ENCODE measurements at regions not wholly inside any gene's neighbourhood (a gene's known extent, or its start where the extent isn't known, plus 50 kb on each side); places are given as distances from the start of the nearest gene placed in this dataset.
"Not testable (repeated sequence)": the region's sequence is repeated elsewhere in the genome, so short reads cannot be mapped to it uniquely, and the experiment has no call there.

DNA sequence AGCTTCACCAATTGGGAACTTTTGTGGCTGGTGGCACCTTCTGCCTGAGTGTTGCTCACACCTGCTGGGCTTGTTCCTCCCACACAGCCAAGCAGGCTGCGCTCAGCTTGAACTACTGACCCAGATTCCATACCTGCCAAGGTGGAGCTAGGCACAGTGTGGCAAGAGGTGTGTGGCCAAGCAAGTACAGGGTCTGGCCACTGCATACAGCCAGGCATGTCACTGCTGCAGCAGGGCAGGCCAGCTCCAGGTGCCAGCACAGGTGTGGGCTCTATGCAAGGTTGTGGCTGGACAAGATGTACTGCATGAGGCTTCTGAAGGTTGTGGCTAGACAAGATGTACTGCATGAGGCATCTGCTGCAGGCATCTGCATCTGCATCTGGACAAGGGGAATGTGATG is 1254.8 kb downstream of the AMY1C start:
- DNase-seq: no peak

GRCh38 chr1:105005594-105006195 is 1256.0 kb downstream of the AMY1C start:
- DNase-seq: no peak

DNA sequence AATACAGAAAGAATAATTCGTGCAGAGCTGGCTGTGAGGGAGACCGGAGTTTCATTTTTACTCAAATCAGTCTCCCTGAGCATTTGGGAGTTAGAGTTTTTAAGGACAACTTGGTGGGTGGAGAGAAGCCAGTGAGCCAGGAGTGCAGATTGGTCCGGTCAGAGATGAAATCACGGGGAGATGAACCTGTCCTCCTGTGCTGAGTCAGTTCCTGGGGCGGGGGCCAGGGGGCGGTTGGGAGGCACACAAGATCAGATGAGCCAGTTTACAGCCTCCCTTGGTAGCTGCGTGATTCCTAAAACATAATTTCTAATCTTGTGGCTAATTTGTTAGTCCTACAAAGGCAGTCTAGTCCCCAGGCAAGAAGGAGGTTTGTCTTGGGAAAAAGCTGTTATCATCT is 1267.9 kb downstream of the AMY1C start:
- DNase-seq: no peak

GRCh38 chr1:105023719-105024118 is 1274.0 kb downstream of the AMY1C start:
- no peak for DNase-seq

- no peak for DNase-seq
Observed at GRCh38 chr1:105027838-105028471, 1278.3 kb downstream of the AMY1C start.

GRCh38 chr1:105072446-105072845 is 1322.7 kb downstream of the AMY1C start:
- no peak for DNase-seq

DNA sequence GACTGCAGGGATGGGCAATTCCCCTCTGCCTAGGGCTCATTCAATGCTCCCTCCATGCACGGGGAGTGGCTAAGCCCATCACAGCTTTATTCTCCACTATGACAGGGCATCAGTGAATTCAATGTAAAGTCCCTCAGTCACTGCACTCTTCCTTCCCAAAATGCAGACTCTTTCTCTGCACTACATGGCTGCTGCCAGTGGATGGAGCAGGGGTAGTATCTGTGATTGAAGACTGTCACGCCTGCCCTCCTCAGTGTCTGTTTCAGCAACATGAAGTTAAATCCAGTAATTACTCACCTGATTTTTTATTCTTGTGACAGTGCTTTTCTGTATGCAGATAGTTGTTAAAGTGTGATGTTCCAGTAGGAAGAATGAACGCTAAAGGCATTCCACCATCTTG is 1323.2 kb downstream of the AMY1C start:
- DNase-seq: no peak

DNA sequence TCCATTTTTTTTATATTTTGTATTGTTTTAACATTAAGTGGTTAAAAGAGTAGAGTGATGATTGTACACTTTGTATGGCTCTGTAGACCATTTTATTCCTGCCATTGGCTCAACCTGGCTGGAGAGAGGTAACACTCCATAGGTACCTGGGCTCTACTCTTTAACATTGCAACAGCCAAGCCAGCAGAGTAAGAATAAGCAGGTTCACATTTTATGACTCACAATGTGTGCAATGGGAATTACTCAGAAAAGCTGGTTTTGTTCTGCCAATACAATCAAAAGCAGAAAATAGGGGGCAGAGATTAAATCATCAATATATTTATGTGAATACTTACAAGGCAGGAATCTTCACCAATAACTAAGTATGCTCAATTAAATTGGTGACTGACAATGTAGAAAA is 1324.0 kb downstream of the AMY1C start:
- no peak for DNase-seq

GRCh38 chr1:105083611-105084010 is 1333.9 kb downstream of the AMY1C start:
- no peak for DNase-seq

DNA sequence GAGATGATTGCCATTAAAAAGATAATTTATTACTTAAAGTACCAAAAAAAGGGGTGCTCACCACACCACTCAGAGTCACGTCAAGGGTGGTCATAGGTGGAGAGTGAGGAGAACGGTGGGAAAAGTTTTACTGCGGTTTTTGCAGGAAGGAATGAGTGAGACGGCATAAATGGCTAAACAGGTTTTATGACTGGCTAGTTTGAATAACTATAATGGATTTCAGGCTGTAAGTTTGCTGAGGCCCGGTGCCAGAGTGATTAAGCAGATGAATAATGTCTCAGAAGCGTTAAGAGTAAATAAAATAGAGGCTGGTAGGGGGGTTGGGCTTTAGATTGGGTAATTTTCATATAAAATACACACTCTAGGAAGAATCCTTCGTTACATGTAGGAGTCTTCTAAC is 1337.8 kb downstream of the AMY1C start:
- peak; percentile 52 for DNase-seq

DNA sequence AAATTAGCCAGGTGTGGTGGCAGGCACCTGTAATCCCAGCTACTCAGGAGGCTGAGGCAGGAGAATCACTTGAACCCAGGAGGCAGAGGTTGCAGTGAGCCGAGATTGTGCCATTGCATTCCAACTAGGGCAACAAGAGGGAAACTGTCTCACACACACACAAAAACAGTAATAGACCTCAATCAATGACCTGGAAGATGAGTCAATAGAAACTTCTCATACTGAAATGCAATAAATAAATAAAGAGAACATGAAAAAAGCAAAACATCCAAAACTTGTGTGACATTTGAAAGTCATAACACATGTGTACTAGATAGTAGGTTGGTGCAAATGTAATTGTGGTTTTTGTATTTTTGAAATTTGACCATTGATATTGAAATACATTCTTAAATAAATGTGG is 1338.5 kb downstream of the AMY1C start:
- no peak for DNase-seq

DNA sequence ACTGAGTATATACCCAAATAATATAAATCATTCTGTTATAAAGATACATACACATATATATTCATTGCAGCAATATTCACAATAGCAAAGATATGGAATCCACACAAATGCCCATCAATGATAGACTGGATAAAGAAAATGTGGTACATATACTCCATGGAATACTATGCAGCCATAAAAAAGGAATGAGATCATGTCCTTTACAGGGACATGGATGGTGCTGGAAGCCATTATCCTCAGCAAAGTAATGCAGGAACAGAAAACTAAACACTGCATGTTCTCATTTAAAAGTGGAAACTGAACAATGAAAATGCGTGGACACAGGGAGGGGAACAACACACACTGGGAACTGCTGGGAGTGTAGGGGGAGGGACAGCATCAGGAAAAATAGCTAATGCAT is 1344.2 kb downstream of the AMY1C start:
- DNase-seq: not testable (repeated sequence)

DNA sequence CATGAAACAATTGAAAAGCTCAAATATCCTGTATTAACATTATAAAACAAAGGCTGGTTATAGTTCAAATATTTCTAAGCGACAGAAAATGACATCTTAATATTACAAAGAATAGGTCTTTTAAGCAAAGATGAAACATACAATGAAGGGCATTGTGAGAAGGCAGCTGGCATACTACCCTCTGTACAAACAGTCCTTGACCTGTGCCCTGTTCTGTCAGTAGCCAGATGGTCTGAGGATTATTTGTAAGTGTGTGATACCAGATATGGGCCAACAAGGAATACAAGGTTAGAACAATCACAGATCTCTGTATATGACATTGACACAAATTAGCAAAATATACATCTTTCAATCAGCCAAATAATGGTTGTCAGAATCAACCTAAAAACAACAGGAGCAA is 1350.4 kb downstream of the AMY1C start:
- DNase-seq: no peak

- no peak for DNase-seq
Observed at GRCh38 chr1:105101261-105101660, 1351.6 kb downstream of the AMY1C start.

DNA sequence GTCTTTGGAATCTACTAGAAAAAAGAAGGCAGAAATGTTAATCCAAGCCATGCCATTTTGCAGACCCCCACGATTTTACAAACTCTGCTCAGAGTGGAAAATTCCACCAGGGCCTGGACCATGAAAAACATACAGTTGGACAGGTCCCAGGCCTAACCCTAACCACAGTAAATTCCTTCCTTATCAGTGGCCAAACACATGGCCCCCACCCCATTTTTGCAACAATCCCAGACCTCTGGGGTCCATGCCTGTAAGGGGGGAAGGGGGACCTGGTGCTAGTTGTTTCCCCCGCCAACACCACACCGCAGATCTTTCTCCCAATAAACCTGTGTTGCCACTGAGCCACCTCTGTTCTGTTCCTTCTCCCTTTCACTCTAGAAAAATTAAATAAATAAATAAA is 1352.7 kb downstream of the AMY1C start:
- no peak for DNase-seq

DNA sequence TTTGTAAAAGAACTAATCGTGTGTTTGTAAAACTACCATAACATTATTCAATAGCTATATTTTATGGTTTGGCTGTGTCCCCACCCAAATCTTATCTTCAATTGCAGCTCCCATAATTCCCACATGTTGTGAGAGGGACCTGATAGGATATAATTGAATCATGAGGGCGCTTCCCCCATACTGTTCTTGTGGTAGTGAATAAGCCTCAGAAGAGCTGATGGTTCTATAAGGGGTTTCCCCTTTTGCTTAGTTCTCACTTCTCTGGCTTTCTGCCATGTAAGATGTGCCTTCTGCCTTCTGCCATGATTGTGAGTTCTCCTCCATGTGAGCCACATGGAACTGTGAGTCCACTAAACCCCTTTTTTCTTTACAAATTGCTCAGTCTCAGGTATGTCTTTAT is 1372.3 kb downstream of the AMY1C start:
- no peak for DNase-seq

DNA sequence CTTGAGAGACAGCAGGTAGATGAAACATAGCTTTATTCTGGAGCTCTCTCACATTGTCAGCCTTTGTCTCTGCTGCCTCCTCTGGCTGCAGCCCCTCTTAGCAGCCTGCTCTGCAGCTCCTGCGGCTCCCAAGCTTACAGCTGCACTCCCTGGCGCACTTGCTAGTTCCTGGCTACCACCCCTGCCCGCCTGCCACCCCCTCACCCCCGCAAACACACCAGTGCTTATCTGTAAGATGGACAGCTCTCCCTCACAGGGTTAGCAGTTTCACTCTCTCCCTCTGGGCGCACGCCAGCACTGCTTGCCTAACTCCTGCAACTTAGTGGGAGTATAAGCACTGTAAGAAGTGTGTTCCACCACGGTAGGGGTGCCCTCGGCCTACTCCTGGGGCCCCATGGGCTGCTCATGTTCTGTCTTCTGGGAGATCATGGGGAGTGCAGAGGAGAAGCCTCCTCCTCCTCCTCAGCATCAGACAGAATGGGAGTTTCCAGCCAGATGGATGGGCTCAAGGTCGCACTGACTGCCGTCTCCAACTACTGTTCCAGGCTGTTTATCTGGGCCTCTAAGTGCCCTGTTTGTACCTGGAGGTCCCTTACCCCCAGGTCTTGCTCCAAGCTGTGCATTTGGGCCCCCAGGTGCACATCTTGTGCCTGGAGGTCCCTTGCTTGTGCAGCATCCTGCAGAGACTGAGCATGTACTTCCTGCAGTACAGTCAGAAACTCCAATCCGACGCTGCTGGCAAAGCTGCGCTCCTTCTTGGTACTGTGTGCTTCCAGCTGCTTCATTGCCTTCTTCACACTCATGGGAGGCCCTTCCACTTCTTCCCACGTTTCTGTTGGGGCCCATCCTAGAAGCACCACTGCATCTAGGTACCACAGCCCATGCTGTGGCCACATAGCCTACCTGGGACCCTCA is 1388.1 kb downstream of the AMY1C start:
- peak; percentile 10 for DNase-seq

DNA sequence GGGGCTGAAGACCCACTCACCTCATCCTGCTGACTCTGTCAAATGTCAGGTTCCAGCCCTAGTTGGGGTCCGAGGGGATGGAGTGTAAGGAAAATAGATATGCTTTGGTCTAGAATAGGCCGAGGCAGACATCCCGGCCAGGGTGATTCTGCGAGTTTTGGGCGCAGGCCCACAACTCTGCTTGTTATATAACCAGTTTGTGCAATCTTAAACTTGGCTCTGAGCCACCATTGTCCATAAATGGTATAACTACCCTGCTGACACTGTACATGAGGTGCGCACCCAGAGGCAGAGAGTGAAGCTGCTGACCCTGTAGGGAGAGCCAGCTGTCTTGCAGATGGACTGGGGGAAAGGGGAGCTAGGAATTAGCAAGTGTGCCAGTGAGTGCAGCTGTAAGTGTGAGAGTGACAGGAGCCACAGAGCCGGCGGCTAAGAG is 1388.8 kb downstream of the AMY1C start:
- DNase-seq: no peak

DNA sequence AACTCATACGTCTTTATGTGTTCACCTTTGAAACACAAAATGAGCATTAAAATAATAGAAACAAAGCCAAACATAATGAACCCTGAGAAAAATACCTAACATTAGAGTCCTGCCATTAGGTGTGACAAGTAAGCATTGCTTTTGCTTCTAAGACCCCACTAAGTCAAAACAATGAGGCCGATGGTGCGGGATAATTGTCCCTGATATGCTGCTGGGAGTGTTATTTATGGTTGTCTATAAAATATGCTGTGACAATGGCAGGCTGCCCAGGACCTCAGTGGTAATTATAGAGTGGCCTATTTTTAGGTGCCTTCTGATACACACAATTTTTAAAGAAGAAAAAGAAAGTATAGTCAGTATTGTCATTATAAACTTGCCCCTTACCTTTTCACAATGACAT is 1423.1 kb downstream of the AMY1C start:
- DNase-seq: no peak

DNA sequence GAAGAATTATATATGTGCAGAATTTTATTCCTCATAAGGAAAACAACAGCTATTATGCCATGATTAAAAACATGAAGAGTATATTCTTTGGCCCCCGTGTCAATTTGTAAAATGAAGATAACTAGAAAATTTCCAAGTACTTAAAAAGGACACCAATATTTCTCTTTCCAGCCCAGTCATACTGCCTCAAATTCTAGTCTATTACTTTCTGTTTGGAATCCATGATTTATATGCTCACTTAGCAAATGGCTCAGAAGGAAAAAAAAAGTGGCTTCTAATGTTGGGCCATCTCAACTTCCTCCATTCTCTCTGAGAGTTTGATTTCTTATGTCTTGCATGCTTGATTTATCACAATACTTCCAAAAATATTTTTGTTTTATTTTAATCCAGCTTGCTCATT is 1431.1 kb downstream of the AMY1C start:
- no peak for DNase-seq

DNA sequence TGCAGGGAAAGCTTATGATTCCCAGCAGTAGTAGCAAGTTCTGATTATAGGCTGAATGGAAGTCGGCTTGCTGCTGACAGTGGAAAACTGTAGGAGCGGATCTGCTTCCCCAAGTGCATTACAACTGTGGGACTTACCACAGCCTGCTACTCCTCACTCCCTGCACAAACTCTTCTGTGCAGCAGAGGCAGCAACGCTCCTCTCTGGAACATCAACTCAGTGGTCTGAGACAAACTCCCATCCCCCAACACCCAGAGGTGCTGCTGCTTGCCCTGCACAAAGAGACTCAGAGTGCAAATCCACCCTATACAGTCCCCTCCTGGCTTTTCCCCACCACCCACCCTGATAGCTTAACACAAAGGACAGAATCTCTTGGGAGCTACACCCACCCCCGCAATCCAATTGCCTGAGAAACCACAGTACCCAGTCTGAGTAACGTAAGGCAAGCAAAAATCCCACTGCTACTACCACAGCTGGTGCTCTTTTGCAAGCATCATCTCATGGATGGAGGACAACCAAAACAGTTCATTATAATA is 1455.2 kb downstream of the AMY1C start:
- no peak for DNase-seq

GRCh38 chr1:105208581-105208980 is 1458.9 kb downstream of the AMY1C start:
- no peak for DNase-seq

DNA sequence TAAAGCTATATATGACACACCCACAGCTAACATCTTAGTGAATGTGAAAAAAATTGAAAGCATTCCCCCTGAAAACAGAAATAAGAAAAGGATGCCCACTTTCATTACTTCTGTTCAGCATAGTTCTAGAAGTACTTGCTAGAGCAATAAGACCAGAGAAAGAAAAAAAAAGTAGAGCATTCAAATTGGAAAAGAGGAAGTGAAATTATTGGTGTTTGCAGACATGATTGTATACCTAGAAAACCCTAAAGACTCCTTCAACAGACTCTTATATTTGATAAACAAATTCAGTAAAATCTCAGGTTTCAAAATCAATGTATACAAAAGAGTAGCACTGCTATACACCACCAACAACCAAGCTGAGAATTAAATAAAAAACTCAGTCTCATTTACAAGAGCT is 1461.0 kb downstream of the AMY1C start:
- DNase-seq: no peak

DNA sequence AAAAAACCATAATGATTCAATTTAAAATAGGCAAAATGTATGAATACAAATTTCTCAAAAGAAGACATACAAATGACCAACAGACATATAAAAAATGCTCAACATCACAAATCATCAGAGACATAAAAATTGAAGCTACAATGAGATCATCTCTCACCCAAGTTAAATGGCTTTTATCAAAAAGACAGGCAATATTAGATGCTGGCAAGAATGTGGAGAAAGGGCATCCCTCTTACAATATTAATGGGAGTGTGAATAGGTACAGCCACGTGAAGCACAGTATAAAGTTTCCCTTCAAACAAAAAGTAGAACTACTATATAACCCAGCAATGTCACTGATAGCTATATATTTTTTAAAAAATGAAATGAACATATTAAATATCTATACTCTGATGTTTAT is 1481.7 kb downstream of the AMY1C start:
- no peak for DNase-seq

Data from NCI-H526 treated with DMSO at 0.1 percent for 48 hours (cell line).